GM12891 (cell line): ENCODE measurements at regions not wholly inside any gene's neighbourhood (a gene's known extent, or its start where the extent isn't known, plus 50 kb on each side); places are given as distances from the start of the nearest gene placed in this dataset.

Experiments used
- PAX5 ChIP-seq: IDR thresholded peaks from 2 replicates; pipeline ENCODE4 v1.6.1; 2011; ENCODE audit warnings: low read length, moderate library complexity, mild to moderate bottlenecking; ENCODE audit not compliant: insufficient read depth, severe bottlenecking
- POLR2A ChIP-seq: IDR thresholded peaks from 2 replicates; pipeline ENCODE4 v1.6.1; 2011; ENCODE audit warnings: low read depth, low read length, control low read depth
- POLR2AphosphoS5 ChIP-seq: IDR thresholded peaks from 2 replicates; pipeline ENCODE4 v1.6.1; 2011; ENCODE audit warnings: low read depth, low read length, control low read depth
- POU2F2 ChIP-seq: IDR thresholded peaks from 2 replicates; pipeline ENCODE4 v1.6.1; 2011; ENCODE audit warnings: low read depth, mild to moderate bottlenecking, control low read depth, low read length, moderate library complexity
- SPI1 ChIP-seq: IDR thresholded peaks from 2 replicates; pipeline ENCODE4 v1.6.1; 2011; ENCODE audit warnings: low read depth, low read length, control low read depth
- TAF1 ChIP-seq: IDR thresholded peaks from 2 replicates; pipeline ENCODE4 v1.6.1; 2011; ENCODE audit warnings: low read depth, low read length, control low read depth

GRCh38 chr10:9848278-9848677 lies 1169.4 kb upstream of the CELF2 start:
- TF ChIP-seq POLR2AphosphoS5 (no peak), POLR2A (no peak), PAX5 (no peak), SPI1 (no peak), TAF1 (no peak), POU2F2 (no peak)
